SK-N-SH treated with all-trans-retinoic acid at 6 μM for 48 hours (cell line): ENCODE measurements at regions not wholly inside any gene's neighbourhood (a gene's known extent, or its start where the extent isn't known, plus 50 kb on each side); places are given as distances from the start of the nearest gene placed in this dataset.

Experiments used
- CREB5 ChIP-seq: fragments of 250-450 bp; sonication (Bioruptor Pico); IDR thresholded peaks from 2 replicates; pipeline ENCODE4 v1.5.1; 2020; ENCODE audit warnings: low read depth, mild to moderate bottlenecking, moderate library complexity
- CSDC2 ChIP-seq: fragments of 250-450 bp; sonication (Bioruptor Pico); IDR thresholded peaks from 2 replicates; pipeline ENCODE4 v1.5.0; 2020; ENCODE audit warnings: mild to moderate bottlenecking, moderate library complexity
- ESRRG ChIP-seq: fragments of 250-450 bp; sonication (Bioruptor Pico); IDR thresholded peaks from 2 replicates; pipeline ENCODE4 v1.6.1; 2021; ENCODE audit warnings: mild to moderate bottlenecking
- GLIS3 ChIP-seq: fragments of 250-450 bp; sonication (Bioruptor Pico); IDR thresholded peaks from 2 replicates; pipeline ENCODE4 v1.5.0; 2020; ENCODE audit warnings: mild to moderate bottlenecking, moderate library complexity
- PATZ1 ChIP-seq: fragments of 250-450 bp; sonication (Bioruptor Pico); IDR thresholded peaks from 2 replicates; pipeline ENCODE4 v1.8.0; 2020; ENCODE audit warnings: mild to moderate bottlenecking, moderate library complexity, borderline replicate concordance
- POU6F1 ChIP-seq: fragments of 250-450 bp; sonication (Bioruptor Pico); IDR thresholded peaks from 2 replicates; pipeline ENCODE4 v1.8.0; 2021; ENCODE audit warnings: low read depth, mild to moderate bottlenecking, moderate library complexity, borderline replicate concordance
- PPARA ChIP-seq: fragments of 250-450 bp; sonication (Bioruptor Pico); IDR thresholded peaks from 2 replicates; pipeline ENCODE4 v1.5.0; 2020; ENCODE audit warnings: mild to moderate bottlenecking, borderline replicate concordance
- RARB ChIP-seq: fragments of 250-450 bp; sonication (Bioruptor Pico); IDR thresholded peaks from 2 replicates; pipeline ENCODE4 v1.8.0; 2021; ENCODE audit warnings: mild to moderate bottlenecking, moderate library complexity
- TCF4 ChIP-seq: fragments of 250-450 bp; sonication (Bioruptor Pico); IDR thresholded peaks from 2 replicates; pipeline ENCODE4 v1.8.0; 2021; ENCODE audit warnings: mild to moderate bottlenecking, moderate library complexity, borderline replicate concordance
- TSHZ2 ChIP-seq: fragments of 250-450 bp; sonication (Bioruptor Pico); IDR thresholded peaks from 2 replicates; pipeline ENCODE4 v1.5.0; 2020; ENCODE audit warnings: mild to moderate bottlenecking, moderate library complexity
- ZFP3 ChIP-seq: fragments of 250-450 bp; sonication (Bioruptor Pico); IDR thresholded peaks from 2 replicates; pipeline ENCODE4 v1.5.0; 2020; ENCODE audit warnings: mild to moderate bottlenecking, moderate library complexity
- ZNF565 ChIP-seq: fragments of 450-650 bp; formaldehyde crosslinking; conservative IDR thresholded peaks from 2 replicates; pipeline ENCODE4 v1.5.0; 2020; ENCODE audit warnings: low read depth, mild to moderate bottlenecking, moderate library complexity
- ZNF8 ChIP-seq: fragments of 450-650 bp; formaldehyde crosslinking; IDR thresholded peaks from 2 replicates; pipeline ENCODE4 v1.5.0; 2020; ENCODE audit warnings: mild to moderate bottlenecking, moderate library complexity

- TF ChIP-seq ZFP3 (CRISPR knock-in tag) (no peak), CSDC2 (CRISPR knock-in tag) (no peak), PATZ1 (CRISPR knock-in tag) (no peak), ESRRG (CRISPR knock-in tag) (no peak), PPARA (CRISPR knock-in tag) (no peak), ZNF565 (CRISPR knock-in tag) (no peak), TCF4 (CRISPR knock-in tag) (no peak), TSHZ2 (no peak), POU6F1 (CRISPR knock-in tag) (no peak), ZNF8 (CRISPR knock-in tag) (no peak), GLIS3 (CRISPR knock-in tag) (no peak), RARB (no peak), CREB5 (CRISPR knock-in tag) (no peak)
These were observed 159.9 kb downstream of the SUCLA2 start for GRCh38 chr13:47841151-47841550.
